ENCODE measurements at regions not wholly inside any gene's neighbourhood (a gene's known extent, or its start where the extent isn't known, plus 50 kb on each side); places are given as distances from the start of the nearest gene placed in this dataset.

- TF ChIP-seq EZH2 (IDR thresholded peaks at IDR 0.05; ENCODE audit: borderline replicate concordance, low read length): no peak
- no peak for TF ChIP-seq CTCF (IDR thresholded peaks at IDR 0.05; ENCODE audit: low read length)
Observed at GRCh38 chr6:149202100-149202499, 115.4 kb upstream of the TAB2 start.
